Neural cell (in vitro differentiated cells): ENCODE measurements at regions not wholly inside any gene's neighbourhood (a gene's known extent, or its start where the extent isn't known, plus 50 kb on each side); places are given as distances from the start of the nearest gene placed in this dataset.

Experiments
- POLR2AphosphoS5 ChIP-seq: IDR thresholded peaks from 2 replicates; pipeline ENCODE4 v1.6.1; 2012
- TF ChIP-seq, protein P1 (sequence below): fragments of 450-650 bp; IDR thresholded peaks from 2 replicates; pipeline ENCODE4 v1.5.1; 2014; ENCODE audit warnings: antibody characterized with exemption, mild to moderate bottlenecking, moderate library complexity; ENCODE audit not compliant: poor library complexity, severe bottlenecking
- TF ChIP-seq, protein P2 (sequence below): IDR thresholded peaks from 2 replicates; pipeline ENCODE4 v1.6.1; 2012; ENCODE audit warnings: borderline replicate concordance

DNA sequence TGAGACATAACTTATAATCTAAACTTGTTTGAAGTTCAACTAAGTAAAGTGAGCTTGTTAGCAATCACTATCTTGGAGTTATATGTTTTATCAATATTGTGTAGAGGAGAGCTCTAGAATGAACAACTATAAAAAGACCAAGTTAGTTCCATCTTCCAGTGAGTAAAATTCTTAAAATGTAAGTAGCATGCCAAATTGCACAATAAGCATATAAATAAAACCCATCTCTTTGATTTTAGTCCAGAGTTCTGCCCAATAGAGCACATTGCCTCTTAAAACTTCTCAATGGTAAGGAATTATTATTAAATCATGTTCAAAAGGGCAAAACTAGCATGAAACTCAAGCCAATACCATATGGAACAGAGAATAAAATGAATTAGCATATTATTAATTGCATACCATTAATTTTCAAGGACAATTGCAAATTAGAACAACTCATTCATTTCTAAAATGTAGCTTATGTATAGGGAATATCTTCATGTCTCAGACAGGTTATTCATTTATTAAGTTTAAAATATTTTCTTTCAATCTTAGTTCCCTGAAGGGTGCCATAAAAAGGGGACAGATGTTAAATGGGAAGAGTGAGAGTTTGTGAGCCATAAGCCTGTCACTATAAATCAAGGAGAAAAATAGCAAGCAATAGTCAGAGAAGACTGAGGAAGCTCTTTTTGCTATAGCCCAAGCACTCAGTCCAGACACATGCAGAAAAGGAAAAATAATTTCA, 507.6 kb downstream of the CENPC start:
- TF ChIP-seq, protein P1, sequence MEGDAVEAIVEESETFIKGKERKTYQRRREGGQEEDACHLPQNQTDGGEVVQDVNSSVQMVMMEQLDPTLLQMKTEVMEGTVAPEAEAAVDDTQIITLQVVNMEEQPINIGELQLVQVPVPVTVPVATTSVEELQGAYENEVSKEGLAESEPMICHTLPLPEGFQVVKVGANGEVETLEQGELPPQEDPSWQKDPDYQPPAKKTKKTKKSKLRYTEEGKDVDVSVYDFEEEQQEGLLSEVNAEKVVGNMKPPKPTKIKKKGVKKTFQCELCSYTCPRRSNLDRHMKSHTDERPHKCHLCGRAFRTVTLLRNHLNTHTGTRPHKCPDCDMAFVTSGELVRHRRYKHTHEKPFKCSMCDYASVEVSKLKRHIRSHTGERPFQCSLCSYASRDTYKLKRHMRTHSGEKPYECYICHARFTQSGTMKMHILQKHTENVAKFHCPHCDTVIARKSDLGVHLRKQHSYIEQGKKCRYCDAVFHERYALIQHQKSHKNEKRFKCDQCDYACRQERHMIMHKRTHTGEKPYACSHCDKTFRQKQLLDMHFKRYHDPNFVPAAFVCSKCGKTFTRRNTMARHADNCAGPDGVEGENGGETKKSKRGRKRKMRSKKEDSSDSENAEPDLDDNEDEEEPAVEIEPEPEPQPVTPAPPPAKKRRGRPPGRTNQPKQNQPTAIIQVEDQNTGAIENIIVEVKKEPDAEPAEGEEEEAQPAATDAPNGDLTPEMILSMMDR: no peak
- TF ChIP-seq, protein P2, sequence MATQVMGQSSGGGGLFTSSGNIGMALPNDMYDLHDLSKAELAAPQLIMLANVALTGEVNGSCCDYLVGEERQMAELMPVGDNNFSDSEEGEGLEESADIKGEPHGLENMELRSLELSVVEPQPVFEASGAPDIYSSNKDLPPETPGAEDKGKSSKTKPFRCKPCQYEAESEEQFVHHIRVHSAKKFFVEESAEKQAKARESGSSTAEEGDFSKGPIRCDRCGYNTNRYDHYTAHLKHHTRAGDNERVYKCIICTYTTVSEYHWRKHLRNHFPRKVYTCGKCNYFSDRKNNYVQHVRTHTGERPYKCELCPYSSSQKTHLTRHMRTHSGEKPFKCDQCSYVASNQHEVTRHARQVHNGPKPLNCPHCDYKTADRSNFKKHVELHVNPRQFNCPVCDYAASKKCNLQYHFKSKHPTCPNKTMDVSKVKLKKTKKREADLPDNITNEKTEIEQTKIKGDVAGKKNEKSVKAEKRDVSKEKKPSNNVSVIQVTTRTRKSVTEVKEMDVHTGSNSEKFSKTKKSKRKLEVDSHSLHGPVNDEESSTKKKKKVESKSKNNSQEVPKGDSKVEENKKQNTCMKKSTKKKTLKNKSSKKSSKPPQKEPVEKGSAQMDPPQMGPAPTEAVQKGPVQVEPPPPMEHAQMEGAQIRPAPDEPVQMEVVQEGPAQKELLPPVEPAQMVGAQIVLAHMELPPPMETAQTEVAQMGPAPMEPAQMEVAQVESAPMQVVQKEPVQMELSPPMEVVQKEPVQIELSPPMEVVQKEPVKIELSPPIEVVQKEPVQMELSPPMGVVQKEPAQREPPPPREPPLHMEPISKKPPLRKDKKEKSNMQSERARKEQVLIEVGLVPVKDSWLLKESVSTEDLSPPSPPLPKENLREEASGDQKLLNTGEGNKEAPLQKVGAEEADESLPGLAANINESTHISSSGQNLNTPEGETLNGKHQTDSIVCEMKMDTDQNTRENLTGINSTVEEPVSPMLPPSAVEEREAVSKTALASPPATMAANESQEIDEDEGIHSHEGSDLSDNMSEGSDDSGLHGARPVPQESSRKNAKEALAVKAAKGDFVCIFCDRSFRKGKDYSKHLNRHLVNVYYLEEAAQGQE: no peak
- TF ChIP-seq POLR2AphosphoS5: no peak
